Transverse colon (tissue), 4 donors: ENCODE measurements at regions not wholly inside any gene's neighbourhood (a gene's known extent, or its start where the extent isn't known, plus 50 kb on each side); places are given as distances from the start of the nearest gene placed in this dataset.
A peak's percentile ranks its signal among the peaks of the same experiment; 100 is the strongest.

Source experiments
- DNase-seq: peaks from one replicate; pipeline ENCODE4 v3.0.0-alpha.2; 2019
- H3K27ac ChIP-seq, 4 donors: fragments of 200-600 bp; sonication (generic); 2 replicates each; pipeline ENCODE4 v1.5.1; 2016 to 2018; ENCODE audit warnings: inconsistent platforms in 4 of 4
- H3K27me3 ChIP-seq: fragments of 200-600 bp; sonication (generic); 2 replicates; pipeline ENCODE4 v1.5.1; 2017; ENCODE audit warnings: inconsistent platforms
- H3K36me3 ChIP-seq, 4 donors: fragments of 200-600 bp; sonication (generic); 2 replicates each; pipeline ENCODE4 v1.5.1; 2017 to 2019; ENCODE audit warnings: inconsistent platforms in 4 of 4
- H3K4me1 ChIP-seq, 4 donors: fragments of 200-600 bp; sonication (generic); 2 replicates each; pipeline ENCODE4 v1.5.1; 2017 to 2020; ENCODE audit warnings: inconsistent platforms in 4 of 4
- H3K4me3 ChIP-seq, 4 donors: fragments of 200-600 bp; sonication (generic); 1 replicate in 1 of 4; 2 replicates in 3 of 4; pipeline versions ENCODE4 v1.5.1 to v1.6.1; 2017 to 2019; ENCODE audit warnings: inconsistent platforms in 4 of 4
- H3K9me3 ChIP-seq, 2 donors: fragments of 200-600 bp; sonication (generic); 2 replicates each; pipeline ENCODE4 v1.5.1; 2017 to 2019; ENCODE audit warnings: inconsistent platforms in 2 of 2
- EP300 ChIP-seq: sonication (generic); formaldehyde crosslinking; IDR thresholded peaks from one replicate; pipeline ENCODE4 v1.6.1; 2017; ENCODE audit warnings: antibody characterized with exemption, low read depth
- POLR2A ChIP-seq: fragments of 450-650 bp; IDR thresholded peaks from one replicate; pipeline ENCODE4 v1.6.1; 2016; ENCODE audit warnings: antibody characterized with exemption, mild to moderate bottlenecking, moderate library complexity
- POLR2AphosphoS5 ChIP-seq, 3 donors: sonication (generic); formaldehyde crosslinking; IDR thresholded peaks; one replicate each; pipeline ENCODE4 v1.6.1; 2016; ENCODE audit warnings: antibody characterized with exemption in 3 of 3
- WGBS, 2 donors: methylation state at CpG; one replicate each; pipeline ENCODE4 v1.1.5; 2018; ENCODE audit warnings: low coverage in 1 of 2; 5-methylcytosine and 5-hydroxymethylcytosine counted together
- in situ Hi-C, 4 donors: fragments of 200-750 bp; cut with MboI; loops; one replicate each; pipeline versions ENCODE4 v1.15.0 to v1.15.1; 2017; ENCODE audit warnings: low sequenced_read_pairs in 3 of 4, low pct_ligation_motif_present in 1 of 4, low pct_unique_long_range_greater_than_20kb in 1 of 4
- intact Hi-C: fragments of 100-400 bp; cut with DNase I; formaldehyde crosslinking; loops from one replicate; pipeline ENCODE4 v1.15.1; 2023; ENCODE audit warnings: low total_unique reads
- TF ChIP-seq, protein P1 (sequence below), 5 experiments: fragments of 200-600 bp in 3 of 5; fragments of 450-650 bp in 2 of 5; sonication (generic) in 3 of 5; IDR thresholded peaks; 1 replicate in 2 of 5; 2 replicates in 3 of 5; pipeline ENCODE4 v1.5.1; 2016 to 2017; ENCODE audit warnings: antibody characterized with exemption in 5 of 5, inconsistent platforms in 3 of 5, mild to moderate bottlenecking in 2 of 5, moderate library complexity in 1 of 5

DNA sequence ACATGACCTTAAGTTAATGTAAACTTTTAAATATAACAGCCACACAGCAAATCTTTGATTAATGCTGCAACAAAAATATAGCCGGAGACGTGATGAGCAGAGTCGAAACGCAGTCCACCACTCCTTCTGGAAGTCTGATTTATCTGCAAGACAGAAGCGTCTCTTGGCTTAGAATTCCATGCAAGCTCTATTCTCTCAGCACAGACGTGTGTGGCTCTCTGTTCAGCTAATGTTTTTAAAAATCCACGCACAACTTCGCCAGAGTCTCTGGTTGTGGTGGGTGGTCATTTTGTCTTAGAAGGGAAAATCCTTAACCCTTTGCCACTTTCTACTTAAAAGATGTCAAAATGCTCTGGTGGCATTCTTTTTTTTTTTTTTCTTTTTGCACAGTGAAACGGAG, 438.0 kb upstream of the MGMT start:
- intact Hi-C loops = no loop called here
- WGBS, 2 donors = 29 to 57% methylated on average over 7 to 9 of the region's 9 CpGs
- H3K9me3 ChIP-seq = no peaks in the 10 kb centered on the region
- H3K4me1 ChIP-seq = peaks cover 0 to 6% (median 0%) of the 10 kb centered on the region in 4 donors
- DNase-seq = no peak
- H3K4me3 ChIP-seq = no peak overlapping the region
- H3K27me3 ChIP-seq = peaks cover 72% of the 10 kb centered on the region
- no peak overlapping the region for H3K27ac ChIP-seq
- H3K36me3 ChIP-seq = no peaks in the 10 kb centered on the region
- TF ChIP-seq EP300 = no peak
- TF ChIP-seq POLR2A = no peak
- TF ChIP-seq POLR2AphosphoS5 (IDR thresholded peaks at IDR 0.05) = no peak
- TF ChIP-seq, protein P1, sequence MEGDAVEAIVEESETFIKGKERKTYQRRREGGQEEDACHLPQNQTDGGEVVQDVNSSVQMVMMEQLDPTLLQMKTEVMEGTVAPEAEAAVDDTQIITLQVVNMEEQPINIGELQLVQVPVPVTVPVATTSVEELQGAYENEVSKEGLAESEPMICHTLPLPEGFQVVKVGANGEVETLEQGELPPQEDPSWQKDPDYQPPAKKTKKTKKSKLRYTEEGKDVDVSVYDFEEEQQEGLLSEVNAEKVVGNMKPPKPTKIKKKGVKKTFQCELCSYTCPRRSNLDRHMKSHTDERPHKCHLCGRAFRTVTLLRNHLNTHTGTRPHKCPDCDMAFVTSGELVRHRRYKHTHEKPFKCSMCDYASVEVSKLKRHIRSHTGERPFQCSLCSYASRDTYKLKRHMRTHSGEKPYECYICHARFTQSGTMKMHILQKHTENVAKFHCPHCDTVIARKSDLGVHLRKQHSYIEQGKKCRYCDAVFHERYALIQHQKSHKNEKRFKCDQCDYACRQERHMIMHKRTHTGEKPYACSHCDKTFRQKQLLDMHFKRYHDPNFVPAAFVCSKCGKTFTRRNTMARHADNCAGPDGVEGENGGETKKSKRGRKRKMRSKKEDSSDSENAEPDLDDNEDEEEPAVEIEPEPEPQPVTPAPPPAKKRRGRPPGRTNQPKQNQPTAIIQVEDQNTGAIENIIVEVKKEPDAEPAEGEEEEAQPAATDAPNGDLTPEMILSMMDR (IDR thresholded peaks at IDR 0.05) = no peak
- in situ Hi-C loops = loop anchor here in 1 of 4 donors (25.0 kb wide), 2 partner anchors 958 to 1083 kb away; partner anchors contain the start of gene C10orf143

DNA sequence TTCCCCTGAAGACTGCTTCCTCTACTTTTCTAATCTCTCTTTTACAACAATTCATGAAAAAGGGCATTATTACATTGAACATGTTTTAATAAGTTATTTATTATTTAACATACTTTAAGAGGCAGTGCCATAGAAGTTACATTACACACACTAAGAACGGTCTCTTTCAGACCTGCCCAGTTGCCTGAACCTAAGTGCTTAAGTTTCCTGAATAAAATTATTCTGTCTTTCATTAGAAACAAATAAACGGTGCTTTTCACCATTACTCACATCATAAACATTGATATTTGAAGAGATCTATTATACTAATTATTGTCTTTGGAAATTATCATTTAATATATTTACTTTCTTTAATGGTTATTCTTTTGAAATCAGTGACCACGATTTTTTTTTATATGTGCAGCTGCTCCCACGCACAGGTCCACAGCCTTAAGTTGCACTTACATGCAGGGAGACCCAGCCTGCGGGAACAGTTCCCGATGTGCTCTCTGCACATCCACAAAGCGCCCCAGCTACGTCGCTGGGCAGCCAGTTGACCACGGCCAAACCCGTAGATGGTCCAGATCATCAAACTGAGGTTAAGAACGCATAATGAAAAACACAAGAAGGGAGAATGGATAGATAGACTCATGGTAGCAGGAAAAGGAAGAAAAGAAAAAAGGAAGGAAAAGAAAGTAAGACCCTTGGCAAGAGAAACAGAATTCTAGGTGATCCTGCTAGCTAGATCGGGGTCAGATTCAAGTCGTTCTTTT, 437.0 kb upstream of the MGMT start:
- 69 to 79% methylated on average over 14 of the region's 14 CpGs for WGBS, 2 donors
- intact Hi-C loops = loop anchor here (5.0 to 10.0 kb wide), 2 partner anchors 305 to 937 kb away; no protein-coding TSS in a partner anchor
- H3K27me3 ChIP-seq = peaks cover 80% of the 10 kb centered on the region

DNA sequence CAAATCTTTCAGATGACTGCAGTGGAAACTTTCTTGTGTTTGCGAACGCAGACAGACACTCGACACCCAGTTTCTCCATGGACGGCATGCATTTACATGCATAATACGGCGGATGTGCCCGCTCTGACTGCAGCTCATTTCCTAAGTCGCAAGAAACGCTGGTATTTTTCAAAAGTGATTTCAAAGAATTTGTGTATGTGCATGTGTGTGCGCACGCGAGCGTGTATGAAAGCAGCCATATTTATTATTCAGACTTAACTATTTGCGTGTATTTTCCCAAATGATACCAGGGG, 436.5 kb upstream of the MGMT start:
- Histone ChIP-seq H3K27ac (no peak overlapping the region), H3K9me3 (no peaks in the 10 kb centered on the region), H3K4me3 (no peak overlapping the region), H3K4me1 (peaks cover 0 to 6% (median 0%) of the 10 kb centered on the region in 4 donors), H3K36me3 (no peaks in the 10 kb centered on the region), H3K27me3 (peaks cover 86% of the 10 kb centered on the region)
- intact Hi-C loops = loop anchor here (5.0 to 10.0 kb wide), 2 partner anchors 304 to 937 kb away; no protein-coding TSS in a partner anchor
- no peak for TF ChIP-seq POLR2AphosphoS5 (IDR thresholded peaks at IDR 0.05)
- TF ChIP-seq EP300 = no peak
- no peak for TF ChIP-seq POLR2A
- TF ChIP-seq, protein P1 (IDR thresholded peaks at IDR 0.05) = no peak
- 87 to 92% methylated on average over 14 of the region's 14 CpGs for WGBS, 2 donors
- no peak for DNase-seq
- in situ Hi-C loops = loop anchor here in 3 of 4 donors (10.0 to 25.0 kb wide), 3 partner anchors 944 to 1082 kb away; partner anchors contain the start of gene C10orf143 (in 1 of the 3)

More for the DNA sequence above, 437.0 kb upstream of the MGMT start:
- H3K9me3 ChIP-seq = no peaks in the 10 kb centered on the region
- H3K4me3 ChIP-seq = no peak overlapping the region
- in situ Hi-C loops = loop anchor here in 3 of 4 donors (10.0 to 25.0 kb wide), 3 partner anchors 945 to 1082 kb away; partner anchors contain the start of gene C10orf143 (in 1 of the 3)
- no peak for DNase-seq
- peaks cover 0 to 6% (median 0%) of the 10 kb centered on the region in 4 donors for H3K4me1 ChIP-seq
- no peaks in the 10 kb centered on the region for H3K36me3 ChIP-seq
- no peak overlapping the region for H3K27ac ChIP-seq
- TF ChIP-seq EP300 (no peak), POLR2AphosphoS5 (IDR thresholded peaks at IDR 0.05) (no peak), POLR2A (no peak)
- TF ChIP-seq, protein P1 (IDR thresholded peaks at IDR 0.05) = no peak

DNA sequence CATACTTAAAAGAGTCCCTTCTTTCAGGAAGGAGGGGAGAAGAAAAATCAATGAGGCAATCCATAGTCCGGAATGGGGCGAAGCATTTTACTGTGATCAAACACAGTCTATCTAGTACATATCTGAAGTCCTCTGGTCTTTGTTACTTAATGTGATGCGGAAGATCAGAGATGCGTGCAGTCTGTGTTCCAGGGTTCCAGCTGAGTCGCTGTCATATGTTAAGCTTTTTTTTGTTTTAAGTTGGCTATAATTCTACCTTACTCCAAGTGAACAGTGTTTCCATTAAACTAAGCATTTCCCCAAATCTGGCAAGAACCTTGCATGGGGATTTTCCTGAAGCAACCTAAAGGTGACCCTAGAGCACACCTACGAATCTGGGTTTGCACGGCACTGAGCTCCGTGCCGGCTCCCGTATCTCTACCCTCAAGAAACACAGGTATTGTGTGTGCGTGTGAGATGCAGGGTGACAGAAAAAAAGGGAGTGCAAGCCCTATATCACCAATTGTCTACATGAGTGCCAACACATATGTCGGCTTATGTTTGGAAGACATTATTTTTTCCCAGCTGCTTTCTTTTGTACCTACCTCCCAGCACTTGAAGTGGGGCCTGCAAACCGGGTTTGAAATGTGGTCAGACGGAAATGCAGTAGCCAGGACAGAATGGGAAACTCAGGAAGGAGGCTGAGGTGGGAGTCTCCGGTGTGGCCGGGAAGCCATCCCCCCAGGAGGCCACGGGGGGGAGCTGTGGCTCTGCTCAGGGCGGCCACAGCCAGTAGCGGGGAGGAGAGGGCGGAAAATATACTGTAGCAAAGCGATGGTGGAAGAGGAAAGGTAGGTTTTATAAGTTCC, 435.8 kb upstream of the MGMT start:
- no peak overlapping the region for H3K4me3 ChIP-seq
- H3K27ac ChIP-seq = no peak overlapping the region
- no peaks in the 10 kb centered on the region for H3K36me3 ChIP-seq
- peaks cover 91% of the 10 kb centered on the region for H3K27me3 ChIP-seq
- H3K4me1 ChIP-seq = peaks cover 0 to 6% (median 0%) of the 10 kb centered on the region in 4 donors
- H3K9me3 ChIP-seq = no peaks in the 10 kb centered on the region
- in situ Hi-C loops = loop anchor here in 3 of 4 donors (10.0 to 25.0 kb wide), 3 partner anchors 944 to 1081 kb away; partner anchors contain the start of gene C10orf143 (in 1 of the 3)
- intact Hi-C loops = loop anchor here (5.0 to 10.0 kb wide), 2 partner anchors 304 to 936 kb away; no protein-coding TSS in a partner anchor
- peak; percentile 43 for DNase-seq
- 42 to 44% methylated on average over 18 to 21 of the region's 21 CpGs for WGBS, 2 donors
- TF ChIP-seq EP300 (no peak), POLR2A (no peak), POLR2AphosphoS5 (IDR thresholded peaks at IDR 0.05) (no peak)
- TF ChIP-seq, protein P1 (IDR thresholded peaks at IDR 0.05) = peak; percentile 63 to 86 (median 78)
